HG03025 (cell line): ENCODE measurements at regions not wholly inside any gene's neighbourhood (a gene's known extent, or its start where the extent isn't known, plus 50 kb on each side); places are given as distances from the start of the nearest gene placed in this dataset.
"Not testable (repeated sequence)": the region's sequence is repeated elsewhere in the genome, so short reads cannot be mapped to it uniquely, and the experiment has no call there.

ENCODE experiments used
- ATAC-seq: cut with Tn5 transposase; IDR thresholded peaks from one replicate; pipeline ENCODE4 v1.9.1; 2021; ENCODE audit warnings: mild to moderate bottlenecking, moderate library complexity; ENCODE audit not compliant: unreplicated experiment, low FRiP score

DNA sequence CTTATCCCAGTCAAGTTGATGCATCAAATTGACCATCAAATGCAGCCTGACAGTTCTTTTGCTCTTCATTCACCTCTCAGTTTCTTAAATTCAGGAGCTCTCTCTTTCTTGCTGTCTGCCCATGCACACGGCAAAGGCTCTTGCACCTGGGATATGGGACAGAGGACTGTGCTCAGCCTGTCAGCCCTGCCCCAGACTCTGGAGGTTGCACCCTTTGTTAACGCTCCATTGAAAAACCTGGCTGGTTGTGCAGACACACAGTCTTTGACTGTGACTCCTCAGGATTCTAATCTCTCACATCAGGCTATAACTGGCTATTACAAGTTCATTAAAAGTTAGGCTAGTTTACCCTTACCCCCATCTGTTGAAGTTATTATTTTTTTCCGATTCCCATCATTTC is 1032.5 kb downstream of the SOCS6 start:
- no peak for ATAC-seq

DNA sequence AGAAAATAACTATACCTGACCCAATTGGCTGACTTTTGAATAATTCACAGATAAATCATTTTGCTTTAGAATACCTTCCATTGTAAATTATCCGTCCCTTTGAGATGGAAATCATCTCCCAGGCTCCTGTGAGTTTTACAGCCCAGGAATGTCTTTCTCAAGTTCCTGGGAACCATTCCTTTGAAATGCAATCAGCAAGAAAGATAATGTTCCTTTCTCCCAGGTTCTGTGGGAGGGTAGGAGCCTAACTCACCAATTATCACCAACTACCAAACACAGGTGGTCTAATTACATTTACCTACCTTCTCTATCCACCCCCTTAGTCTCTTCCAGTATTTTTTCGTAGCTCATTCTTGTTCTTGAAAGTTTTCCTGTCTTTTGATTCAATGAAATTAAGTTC is 1016.0 kb downstream of the SOCS6 start:
- ATAC-seq, result no peak

DNA sequence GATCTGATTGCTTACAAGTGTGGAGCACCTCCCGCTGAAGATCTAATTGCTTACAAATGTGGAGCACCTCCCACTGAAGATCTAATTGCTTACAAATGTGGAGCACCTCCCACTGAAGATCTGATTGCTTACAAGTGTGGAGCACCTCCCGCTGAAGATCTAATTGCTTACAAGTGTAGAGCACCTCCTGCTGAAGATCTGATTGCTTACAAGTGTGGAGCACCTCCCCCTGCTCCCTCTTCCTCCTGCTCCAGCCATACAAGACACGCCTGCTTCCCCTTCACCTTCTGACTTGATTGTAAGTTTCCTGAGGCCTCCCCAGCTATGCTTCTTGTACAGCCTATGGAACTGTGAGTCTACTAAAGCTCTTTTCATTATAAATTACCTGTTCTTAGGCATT is 1014.9 kb downstream of the SOCS6 start:
- not testable (repeated sequence) for ATAC-seq

DNA sequence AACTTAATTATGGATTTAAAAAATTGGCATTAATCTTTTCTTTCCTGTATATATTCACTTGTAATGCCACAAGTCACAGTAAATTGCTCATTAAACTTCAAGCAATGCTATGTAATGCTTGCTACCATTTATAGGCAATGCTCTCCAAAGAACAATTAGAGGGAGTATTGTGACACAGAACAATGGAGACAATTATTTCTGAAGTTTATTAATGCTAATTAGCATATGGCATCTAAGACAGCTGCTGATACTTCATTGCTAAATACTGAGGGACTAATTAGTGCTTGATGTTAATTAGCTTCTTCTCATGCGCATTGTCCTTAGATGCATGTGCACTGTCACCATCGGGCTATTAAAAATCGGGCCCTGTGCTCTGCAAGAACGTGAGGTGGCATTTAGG is 1012.8 kb downstream of the SOCS6 start:
- ATAC-seq, result no peak

DNA sequence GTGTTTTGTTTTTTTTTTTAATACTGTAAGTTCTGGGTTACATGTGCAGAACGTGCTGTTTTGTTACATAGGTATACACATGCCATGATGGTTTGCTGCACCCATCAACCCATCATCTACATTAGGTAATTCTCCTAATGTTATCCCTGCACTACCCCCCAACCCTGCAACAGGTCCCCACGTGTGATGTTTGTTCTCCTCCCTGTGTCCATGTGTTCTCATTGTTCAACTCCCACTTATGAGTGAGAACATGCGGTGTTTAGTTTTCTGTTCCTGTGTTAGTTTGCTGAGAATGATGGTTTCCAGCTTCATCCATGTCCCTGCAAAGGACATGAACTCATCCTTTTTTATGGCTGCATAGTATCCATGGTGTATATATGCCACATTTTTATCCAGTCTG is 1005.4 kb downstream of the SOCS6 start:
- ATAC-seq, result not testable (repeated sequence)

DNA sequence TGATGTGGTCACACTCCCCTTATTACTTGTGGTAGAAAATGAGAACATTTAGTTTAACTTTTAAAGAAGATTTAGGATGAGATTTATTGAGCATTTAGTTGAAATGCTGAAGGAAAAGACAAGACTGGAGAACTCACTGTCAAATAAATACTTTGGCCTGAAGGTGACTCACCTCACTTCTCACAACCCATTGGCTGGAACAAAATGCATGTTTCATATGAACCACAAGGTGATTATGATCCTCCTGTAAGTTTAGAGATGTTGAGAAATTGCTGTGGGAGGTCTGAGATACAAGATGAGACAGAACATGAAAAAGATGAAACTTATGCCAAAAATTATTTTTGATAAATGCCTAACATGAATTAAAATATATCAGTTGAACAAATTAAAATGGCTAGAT is 1004.5 kb downstream of the SOCS6 start:
- no peak for ATAC-seq

DNA sequence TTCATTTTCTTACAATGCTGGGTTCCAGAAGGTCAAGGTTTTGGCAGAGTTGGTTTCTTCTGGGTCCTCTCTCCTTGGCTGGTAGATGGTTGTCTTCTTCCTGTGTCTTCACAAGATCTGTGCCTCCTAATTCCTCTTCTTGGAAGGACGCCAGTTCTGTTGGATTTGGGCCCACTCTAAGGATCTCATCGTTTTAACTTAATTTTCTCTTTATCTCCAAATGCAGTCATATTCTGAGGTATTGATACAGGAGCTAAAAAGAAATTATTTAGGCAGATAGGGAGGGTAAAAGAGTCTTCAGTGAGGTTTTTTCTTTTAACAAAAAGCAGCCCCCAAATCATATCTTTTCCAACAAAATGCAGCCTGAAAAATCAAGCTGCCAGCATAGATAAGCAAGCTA is 998.4 kb downstream of the SOCS6 start:
- no peak for ATAC-seq

DNA sequence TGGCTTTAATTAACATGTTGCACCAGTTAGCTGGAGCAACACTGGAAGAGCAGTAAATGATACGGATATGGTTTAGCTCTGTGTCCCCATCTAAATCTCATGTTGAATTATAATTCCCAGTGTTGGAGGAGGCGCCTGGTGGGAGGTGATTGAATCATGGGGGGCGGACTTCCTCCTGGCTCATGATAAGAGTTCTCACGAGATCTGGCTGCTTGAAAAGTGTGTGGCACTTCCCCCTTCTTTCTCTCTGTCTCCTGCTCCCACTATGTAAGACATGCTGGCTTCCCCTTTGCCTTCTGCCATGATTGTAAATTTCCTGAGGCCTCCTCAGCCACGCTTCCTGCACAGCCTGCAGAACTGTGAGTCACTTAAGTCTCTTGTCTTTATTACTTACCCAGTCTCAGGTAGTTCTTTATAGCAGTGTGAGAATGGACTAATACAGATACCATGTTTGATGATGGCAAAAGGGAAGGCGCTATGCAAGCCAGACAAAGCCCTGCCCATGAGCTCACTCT is 963.6 kb downstream of the SOCS6 start:
- no peak for ATAC-seq

DNA sequence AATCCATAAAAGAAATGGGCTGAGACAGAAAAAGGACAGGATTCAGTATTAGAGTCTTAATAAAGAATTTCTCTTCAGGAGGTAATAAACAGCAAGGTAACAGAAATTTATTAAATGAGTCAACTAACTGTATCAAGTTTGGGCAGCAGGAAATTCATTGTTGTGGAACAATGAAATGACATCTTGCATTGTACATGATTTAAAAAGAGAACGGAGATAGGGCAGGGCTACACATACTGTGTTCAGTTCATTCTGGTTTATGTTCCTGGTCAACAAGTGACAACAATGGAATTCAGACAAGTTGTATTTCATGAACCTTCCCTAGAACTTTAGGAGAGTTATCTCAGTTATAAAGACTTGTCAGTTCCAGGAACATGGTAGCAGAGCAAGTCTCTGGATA is 961.3 kb downstream of the SOCS6 start:
- no peak for ATAC-seq

DNA sequence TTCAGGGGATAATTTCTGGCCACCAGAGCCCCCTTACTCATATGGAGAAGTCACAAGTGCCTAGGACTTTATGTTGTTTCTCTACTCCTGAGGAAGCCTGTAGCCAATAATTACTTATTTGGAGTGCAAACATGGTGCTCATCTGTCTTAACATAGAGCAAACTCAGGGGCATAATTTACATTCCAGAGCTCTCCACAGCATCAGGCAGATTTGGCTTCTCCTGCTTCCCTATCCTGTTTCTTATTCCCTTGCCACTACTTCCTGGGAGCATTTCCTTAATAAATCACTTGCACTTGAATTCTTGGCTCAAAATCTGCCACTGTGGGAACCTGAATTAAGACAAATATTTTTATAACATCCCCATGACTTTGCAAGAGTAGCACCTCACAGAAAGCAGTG is 960.9 kb downstream of the SOCS6 start:
- ATAC-seq, result no peak

DNA sequence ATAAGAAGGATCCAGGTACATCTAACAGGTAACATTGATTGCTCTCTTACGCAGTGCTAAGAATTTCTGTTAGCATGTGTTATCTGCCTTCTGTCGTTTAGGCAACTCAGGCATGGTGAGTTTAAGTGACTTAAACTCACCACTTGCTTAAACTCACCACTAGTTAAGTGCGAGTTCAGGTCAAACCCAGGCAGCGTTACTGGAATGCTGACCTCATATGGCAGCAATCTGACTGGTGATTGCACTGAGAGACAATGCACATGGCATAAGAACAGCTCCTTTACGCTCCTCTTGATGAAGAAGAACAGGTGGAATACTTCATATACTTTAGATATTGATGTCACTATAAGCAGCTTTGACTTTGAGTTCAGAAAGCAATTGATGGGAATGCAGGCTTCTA is 954.1 kb downstream of the SOCS6 start:
- ATAC-seq, result no peak

DNA sequence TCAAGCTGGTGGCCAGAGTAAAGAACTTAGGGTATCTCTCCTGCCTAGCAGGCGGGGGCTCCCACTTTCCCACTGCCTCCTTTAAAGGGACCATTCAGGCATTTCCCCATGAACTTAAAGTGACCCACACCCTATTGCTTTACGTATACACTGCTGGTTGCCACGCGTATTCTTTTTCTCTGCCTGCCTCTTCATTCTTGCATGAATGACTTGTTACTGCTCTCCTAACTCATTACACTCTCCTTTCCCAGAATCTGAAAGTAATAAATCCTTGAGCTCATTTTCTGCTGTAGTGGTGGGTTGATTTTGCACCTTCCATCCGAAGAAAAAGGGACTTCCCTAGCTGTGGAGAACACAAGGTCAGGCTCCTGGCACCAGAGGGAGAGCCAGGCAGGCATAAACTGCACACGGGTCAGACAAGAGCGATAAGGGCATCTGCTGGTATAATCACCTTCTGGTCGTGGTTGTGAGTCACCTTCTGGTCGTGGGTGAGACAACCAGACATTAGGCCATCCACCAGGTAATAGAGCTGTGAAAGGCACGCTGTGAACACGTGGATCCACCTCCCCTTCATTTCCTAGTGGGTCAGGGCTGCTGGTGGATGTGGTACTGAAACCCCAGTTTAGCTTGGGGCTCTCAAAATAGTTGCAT is 950.3 kb downstream of the SOCS6 start:
- ATAC-seq, result no peak

DNA sequence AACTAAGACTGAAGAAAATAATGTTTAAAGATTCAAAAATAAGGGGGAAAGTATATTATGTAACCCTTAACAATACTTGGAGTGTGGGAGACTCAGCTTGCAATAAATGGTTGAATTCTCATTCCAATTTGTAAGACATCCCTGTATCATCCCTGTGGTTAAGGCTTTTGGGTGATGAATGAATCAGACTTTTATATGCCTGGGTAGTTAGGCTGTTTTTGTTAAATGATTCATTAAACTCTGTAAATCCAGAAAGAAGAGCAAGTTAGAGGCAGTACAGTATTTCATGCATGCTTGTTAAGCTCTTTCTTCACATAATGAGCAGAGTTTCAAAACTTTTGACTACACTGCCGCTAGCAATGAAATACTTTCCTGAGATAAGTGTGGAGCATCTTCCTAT is 948.8 kb downstream of the SOCS6 start:
- ATAC-seq, result no peak

DNA sequence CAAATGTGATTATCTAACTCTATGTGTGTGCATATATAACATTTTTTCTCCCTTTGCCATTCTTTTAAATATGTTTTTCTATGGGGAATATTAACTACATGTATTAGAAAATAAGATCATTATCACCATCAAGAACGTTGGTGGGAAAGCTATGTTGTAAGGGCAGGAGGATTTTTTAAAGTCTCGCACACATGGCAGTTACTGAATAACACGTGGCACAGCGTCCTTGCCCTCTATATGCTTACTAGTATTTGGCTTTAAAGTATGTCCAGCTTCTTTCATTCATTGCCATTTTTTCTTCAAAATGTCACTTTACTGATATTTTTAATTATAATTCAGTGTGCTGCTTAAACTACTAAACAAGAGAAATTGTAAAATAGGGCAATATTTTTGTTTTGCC is 944.3 kb downstream of the SOCS6 start:
- no peak for ATAC-seq

DNA sequence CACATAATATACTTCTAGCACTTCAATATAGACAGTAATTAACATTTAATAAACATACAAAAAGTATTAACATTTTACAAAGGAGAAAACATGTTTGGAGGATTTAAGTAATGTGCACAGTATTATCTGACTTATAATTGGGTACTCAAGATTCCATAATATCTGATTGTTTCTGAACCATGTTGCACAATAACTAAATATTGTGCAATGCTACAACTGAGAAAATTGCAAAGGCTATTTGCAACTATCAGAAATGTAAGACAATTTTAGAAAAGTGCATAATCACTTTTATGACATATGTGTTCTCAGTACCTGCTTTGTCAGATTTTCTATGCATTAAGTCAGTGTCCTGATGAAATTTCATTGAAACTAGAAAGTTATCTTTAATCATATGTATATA is 934.6 kb downstream of the SOCS6 start:
- no peak for ATAC-seq

DNA sequence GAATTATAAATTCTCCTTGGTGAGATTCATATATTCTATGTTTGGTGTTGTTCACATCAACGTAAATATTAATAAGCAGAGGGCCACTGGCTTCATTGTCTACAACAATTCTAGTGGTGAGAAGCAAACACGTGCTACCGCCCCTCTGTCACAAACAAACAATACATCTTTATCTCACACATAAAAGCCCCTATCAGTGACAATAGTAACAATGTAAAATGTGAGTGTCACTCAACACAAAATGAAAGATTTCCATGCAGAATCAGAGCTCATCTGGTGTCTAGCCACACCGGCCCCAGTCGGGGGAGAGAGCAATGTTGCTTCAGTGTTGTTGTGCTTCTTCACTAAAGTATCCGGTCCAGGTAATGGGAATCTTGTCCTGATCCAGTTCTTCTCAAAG is 932.6 kb downstream of the SOCS6 start:
- ATAC-seq, result no peak

DNA sequence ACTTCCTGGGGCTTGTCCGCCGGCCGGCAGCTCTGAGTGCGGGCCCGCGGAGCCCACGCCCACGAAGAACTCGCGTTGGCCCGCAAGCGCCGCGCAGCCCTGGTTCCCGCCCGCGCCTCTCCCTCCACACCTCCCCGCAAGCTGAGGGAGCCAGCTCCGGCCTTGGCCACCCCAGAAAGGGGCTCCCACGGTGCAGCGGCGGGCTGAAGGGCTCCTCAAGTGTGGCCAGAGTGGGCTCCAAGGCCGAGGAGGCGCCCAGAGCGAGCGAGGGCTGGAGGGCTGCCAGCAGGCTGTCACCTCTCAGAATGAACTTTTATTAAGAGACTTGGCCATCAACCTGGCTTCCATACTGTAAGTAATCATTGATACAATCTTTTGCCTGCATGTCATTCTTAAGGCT is 923.9 kb downstream of the SOCS6 start:
- ATAC-seq, result not testable (repeated sequence)

DNA sequence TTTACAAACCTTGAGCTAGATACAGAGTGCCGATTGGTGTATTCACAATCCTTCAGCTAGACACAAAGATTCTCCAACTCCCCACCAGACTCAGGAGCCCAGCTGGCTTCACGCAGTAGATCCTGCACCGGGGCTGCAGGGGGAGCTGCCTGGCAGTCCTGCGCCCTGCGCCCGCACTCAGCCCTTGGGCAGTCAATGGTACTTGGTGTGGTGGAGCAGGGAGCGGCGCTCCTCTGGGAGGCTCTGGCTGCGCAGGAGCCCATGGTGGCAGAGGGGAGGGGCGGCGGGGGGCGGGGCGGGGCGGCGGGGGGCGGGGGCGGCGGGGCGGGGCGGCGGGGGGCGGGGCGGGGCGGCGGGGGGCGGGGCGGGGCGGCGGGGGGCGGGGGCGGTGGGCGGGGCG is 923.4 kb downstream of the SOCS6 start:
- ATAC-seq, result no peak

DNA sequence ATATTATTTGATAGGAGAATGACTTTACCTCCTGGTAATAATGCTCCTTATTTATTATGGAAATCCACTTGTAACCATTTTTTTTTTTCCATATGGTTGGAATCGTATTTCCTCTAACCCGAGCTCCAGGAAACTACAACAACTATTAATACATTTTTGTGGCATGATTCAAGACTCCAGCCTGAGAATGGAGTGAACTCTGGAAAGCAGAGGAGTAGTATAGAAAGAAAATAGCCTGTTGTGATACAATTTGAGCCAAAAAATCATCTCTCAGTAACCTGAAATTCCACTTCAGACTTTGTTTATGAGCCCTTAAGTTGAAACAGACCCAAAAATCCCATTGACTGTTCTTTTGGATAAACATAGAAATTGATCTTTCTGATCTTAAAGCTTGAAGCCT is 921.1 kb downstream of the SOCS6 start:
- ATAC-seq, result no peak

DNA sequence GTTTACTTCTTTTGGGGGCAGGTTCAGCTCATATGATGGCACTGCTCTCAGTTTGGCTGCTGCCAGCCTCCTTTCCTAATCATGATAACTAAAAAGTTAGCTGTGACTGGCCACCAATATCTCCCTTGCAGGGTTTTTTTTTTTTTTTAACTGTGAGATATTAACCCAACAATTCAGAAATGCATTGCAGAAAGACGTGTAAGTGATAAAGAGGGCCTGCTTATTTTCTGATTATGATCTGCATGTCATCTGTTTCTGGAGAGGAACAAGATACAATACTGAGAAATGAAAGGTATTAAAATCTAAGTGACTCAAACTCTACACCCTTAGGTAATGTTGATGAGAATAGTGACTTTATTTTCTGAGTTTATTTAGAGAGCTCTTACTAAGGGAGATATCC is 905.6 kb downstream of the SOCS6 start:
- no peak for ATAC-seq

DNA sequence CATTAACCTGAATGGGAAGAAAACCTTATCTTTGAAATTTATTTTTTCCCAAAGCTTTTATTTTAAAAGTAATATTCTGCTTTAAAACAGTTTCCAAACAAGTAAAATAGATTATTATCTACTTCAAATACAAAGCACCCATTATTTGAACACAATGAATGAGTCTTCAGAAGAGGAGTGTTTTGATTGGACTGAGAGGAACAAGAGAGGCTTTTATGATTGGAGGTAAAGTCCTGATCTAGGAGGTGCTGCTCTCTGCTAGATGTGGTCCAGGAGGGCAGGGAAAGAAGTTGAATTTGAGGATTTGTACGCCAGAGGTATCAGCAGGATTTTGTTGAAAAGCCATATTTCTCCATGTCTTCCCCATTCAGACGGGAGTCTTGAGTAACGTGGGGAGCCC is 900.7 kb downstream of the SOCS6 start:
- no peak for ATAC-seq

DNA sequence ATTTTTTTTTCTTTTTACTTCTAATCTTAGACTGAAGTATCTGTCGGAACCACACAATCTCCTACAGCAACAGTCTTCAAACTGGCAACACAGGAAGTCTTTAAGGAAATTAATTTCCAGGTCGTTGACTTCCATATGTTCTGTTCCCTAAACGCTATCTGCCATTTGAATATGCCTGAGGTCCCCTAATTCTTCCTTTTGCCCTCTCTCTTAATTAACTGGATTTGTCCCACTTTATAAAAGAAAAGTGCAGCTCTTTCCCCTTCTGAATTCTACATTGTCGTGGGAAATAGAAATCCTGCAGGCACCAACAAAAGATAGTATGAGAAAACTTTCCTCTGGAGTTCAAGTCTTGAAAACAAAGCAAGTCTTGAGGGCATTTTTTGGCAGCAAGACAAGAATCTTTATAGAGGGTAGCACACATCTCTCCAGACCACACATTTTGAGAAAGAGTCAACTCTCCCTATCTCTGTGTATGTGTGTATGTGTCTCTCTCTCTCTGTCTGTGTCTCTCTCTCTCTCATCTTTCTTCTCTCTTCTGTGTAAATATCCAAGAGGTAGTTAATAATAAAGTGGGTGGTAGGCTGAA is 879.8 kb downstream of the SOCS6 start:
- no peak for ATAC-seq

DNA sequence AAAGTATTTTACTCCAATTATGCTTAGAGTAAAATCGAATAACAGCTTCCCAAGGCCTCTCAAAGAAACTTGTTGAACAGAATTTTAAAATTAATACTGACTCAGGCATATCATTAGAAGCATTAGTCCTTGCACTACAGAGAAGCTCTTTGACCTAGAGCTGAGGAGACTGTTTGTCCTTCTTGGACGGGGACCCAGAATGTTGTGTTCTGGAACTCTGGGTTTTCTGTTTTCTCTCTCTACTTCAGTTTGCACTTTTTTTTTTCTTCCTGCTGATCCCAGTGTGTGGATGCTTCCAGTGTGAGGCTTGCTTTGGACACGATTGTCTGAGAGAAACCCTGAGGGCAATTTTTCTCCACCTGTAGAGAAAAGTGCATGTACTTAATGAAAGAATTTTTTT is 847.6 kb downstream of the SOCS6 start:
- no peak for ATAC-seq
